ENCODE measurements at regions not wholly inside any gene's neighbourhood (a gene's known extent, or its start where the extent isn't known, plus 50 kb on each side); places are given as distances from the start of the nearest gene placed in this dataset.

GRCh38 chrX:143781103-143781502, 60.6 kb upstream of the SPANXN2 start:
- H3K4ac ChIP-seq (ENCODE audit: low read depth, low read length), result no peak overlapping the region
- H4K91ac ChIP-seq (ENCODE audit: insufficient read depth, low read depth, low read length), result no peak overlapping the region
- DNase-seq (no peak), ATAC-seq (ENCODE audit: low read depth) (no peak)
- H3K23ac ChIP-seq (ENCODE audit: low read depth, low read length), result no peak overlapping the region
- dilution Hi-C loops (cut with HindIII; ENCODE audit: low sequenced_read_pairs, unreplicated experiment) (no loop called here), in situ Hi-C loops (cut with MboI; ENCODE audit: low sequenced_read_pairs) (no loop called here), intact Hi-C loops (cut with micrococcal nuclease) (no loop called here)
- TF ChIP-seq CTCF (conservative IDR thresholded peaks at IDR 0.05; ENCODE audit: low read depth, low read length) (no peak), MXI1 (IDR thresholded peaks at IDR 0.05; ENCODE audit: borderline replicate concordance, low read depth, low read length) (no peak), CHD1 (IDR thresholded peaks at IDR 0.05; ENCODE audit: low read depth, low read length) (no peak), SMC3 (IDR thresholded peaks at IDR 0.05; ENCODE audit: low read depth, low read length) (no peak), FOS (IDR thresholded peaks at IDR 0.05; ENCODE audit: low read depth, low read length) (no peak), RFX5 (IDR thresholded peaks at IDR 0.05; ENCODE audit: low read depth, low read length) (no peak), ELK1 (IDR thresholded peaks at IDR 0.05; ENCODE audit: borderline replicate concordance, low read depth, low read length) (no peak), POLR2A (IDR thresholded peaks at IDR 0.05; ENCODE audit: low read depth, low read length) (no peak), NFE2L2 (IDR thresholded peaks at IDR 0.05; ENCODE audit: low read depth, low read length) (no peak), MAZ (IDR thresholded peaks at IDR 0.05; ENCODE audit: borderline replicate concordance, low read depth, low read length) (no peak), RCOR1 (IDR thresholded peaks at IDR 0.05; ENCODE audit: insufficient replicate concordance, low read length) (no peak)
- no peak overlapping the region for H2BK15ac ChIP-seq (ENCODE audit: low read depth, low read length)
- no peaks in the 10 kb centered on the region for H3K9me1 ChIP-seq (ENCODE audit: insufficient read depth, low read length)
- no peak overlapping the region for H3K27ac ChIP-seq (ENCODE audit: insufficient read depth, low read length)
- H2AK9ac ChIP-seq (replicated peaks; ENCODE audit: low read depth, low read length, poor library complexity), result no peak overlapping the region
- H3K79me1 ChIP-seq (ENCODE audit: low read depth in 1 of 2, low read length in 2 of 2), result no peaks in the 10 kb centered on the region
- no peaks in the 10 kb centered on the region for H3K27me3 ChIP-seq (ENCODE audit: control insufficient read depth, insufficient read depth, low read length)
- H3K18ac ChIP-seq (ENCODE audit: low read depth, low read length), result no peak overlapping the region
- ChIA-PET CTCF (no interaction called here), POLR2A (ENCODE audit: unreplicated experiment) (no interaction called here)
- no peak overlapping the region for H3K9ac ChIP-seq (ENCODE audit: low read depth, low read length)
- no peak overlapping the region for H3K56ac ChIP-seq (ENCODE audit: extremely low read depth, insufficient read depth, low read length)
- no peak overlapping the region for H3K4me3 ChIP-seq (ENCODE audit: insufficient read depth, low read depth, low read length)
- H4K8ac ChIP-seq (ENCODE audit: low read depth in 2 of 2, low read length in 2 of 2), result no peak overlapping the region
- no peak overlapping the region for H3K4me2 ChIP-seq (ENCODE audit: low read depth, low read length)
- peaks cover 6% of the 10 kb centered on the region for H3K9me3 ChIP-seq (ENCODE audit: control insufficient read depth, insufficient read depth, low read length)
- no peak overlapping the region for H2BK20ac ChIP-seq (ENCODE audit: low read depth, low read length)
- no peaks in the 10 kb centered on the region for H3K4me1 ChIP-seq (ENCODE audit: control insufficient read depth, insufficient read depth, low read length)
- no peak overlapping the region for H2AK5ac ChIP-seq (ENCODE audit: low read depth, low read length)
- no TSS peak for BruUV-seq (replicated peaks)
- no peak overlapping the region for H2AFZ ChIP-seq (replicated peaks; ENCODE audit: low read length, poor library complexity)
- no peaks in the 10 kb centered on the region for H4K20me1 ChIP-seq (ENCODE audit: insufficient read depth, low read length)
- H2BK5ac ChIP-seq (ENCODE audit: low read depth, low read length, poor library complexity, severe bottlenecking), result no peak overlapping the region
- no peak overlapping the region for H2BK120ac ChIP-seq (ENCODE audit: low read depth, low read length)
- no peak overlapping the region for H3K14ac ChIP-seq (replicated peaks; ENCODE audit: low read depth, low read length)
- no peak overlapping the region for H4K5ac ChIP-seq (ENCODE audit: low read depth, low read length)
- H3K36me3 ChIP-seq (ENCODE audit: control insufficient read depth, insufficient read depth, low read length), result no peaks in the 10 kb centered on the region

Data from IMR-90 (cell line).